Forelimb muscle (tissue), 1 donor: ENCODE measurements at regions not wholly inside any gene's neighbourhood (a gene's known extent, or its start where the extent isn't known, plus 50 kb on each side); places are given as distances from the start of the nearest gene placed in this dataset.
"Not testable (repeated sequence)": the region's sequence is repeated elsewhere in the genome, so short reads cannot be mapped to it uniquely, and the experiment has no call there.

Experiments used
- DNase-seq: peaks from one replicate; pipeline ENCODE4 v3.0.0-alpha.2; 2013; ENCODE audit warnings: low read depth

DNA sequence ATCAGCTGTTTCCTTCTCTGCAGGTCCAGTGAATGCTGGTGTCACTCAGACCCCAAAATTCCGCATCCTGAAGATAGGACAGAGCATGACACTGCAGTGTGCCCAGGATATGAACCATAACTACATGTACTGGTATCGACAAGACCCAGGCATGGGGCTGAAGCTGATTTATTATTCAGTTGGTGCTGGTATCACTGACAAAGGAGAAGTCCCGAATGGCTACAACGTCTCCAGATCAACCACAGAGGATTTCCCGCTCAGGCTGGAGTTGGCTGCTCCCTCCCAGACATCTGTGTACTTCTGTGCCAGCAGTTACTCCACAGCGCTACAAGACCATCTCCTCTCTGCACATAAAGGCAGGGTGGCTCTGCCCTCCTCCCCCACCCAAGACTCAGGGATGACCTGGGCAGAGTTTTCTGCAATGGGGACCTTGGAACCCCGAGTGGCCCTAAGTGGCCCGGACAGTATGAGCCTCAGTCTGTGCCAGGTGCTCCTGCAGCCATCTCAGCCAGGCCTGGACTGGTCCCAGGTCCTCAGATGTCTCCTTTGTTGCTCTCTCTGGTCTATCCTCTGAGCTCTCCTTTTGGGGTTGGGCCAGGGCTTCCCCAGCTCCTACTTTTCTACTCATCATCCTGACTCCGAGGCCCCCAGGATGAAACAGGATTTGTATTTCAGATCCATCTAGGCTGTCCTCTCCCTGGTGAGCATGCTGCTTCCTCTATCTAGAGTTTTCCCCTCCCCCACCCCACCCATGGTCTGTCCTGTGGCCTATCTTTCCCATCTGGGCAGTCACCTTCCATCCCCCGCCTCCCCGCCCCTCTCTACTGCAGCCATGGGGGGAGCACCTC lies 212.1 kb upstream of the PRSS58 start:
- no peak for DNase-seq

DNA sequence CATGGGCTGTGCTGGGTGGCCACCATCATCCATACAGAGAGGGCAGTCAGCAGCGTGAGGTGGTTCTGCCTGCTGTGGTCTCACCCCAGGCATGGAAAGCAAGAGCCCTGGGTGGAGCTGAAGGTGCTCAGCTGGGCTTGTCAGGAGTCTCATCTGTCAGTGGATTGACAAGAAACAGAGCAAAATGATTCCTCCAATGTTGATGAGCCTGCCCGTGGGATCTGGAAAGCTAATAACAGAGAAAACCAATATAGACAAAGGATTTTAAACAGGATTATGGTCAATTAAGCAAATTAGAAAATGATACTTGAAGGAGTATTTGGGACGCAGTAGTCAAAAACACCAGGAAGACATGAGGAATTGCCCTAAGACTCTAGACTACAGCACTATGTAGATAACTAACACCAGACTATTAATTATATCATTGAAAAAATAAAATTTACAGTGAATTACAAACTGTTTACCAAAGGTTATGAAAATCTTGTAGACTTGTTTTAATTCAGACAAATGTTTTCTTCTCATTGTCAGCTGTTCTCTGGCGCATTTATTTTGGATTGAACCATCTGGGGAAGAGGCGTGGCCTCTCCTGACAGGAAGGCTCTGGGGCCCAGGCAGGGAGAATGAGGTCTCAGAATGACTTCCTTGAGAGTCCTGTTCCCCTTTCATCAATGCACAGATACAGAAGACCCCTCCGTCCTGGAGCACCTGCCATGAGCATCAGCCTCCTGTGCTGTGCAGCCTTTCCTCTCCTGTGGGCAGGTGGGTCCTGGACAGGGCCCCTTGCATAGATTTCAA lies 211.2 kb upstream of the PRSS58 start:
- DNase-seq = no peak

DNA sequence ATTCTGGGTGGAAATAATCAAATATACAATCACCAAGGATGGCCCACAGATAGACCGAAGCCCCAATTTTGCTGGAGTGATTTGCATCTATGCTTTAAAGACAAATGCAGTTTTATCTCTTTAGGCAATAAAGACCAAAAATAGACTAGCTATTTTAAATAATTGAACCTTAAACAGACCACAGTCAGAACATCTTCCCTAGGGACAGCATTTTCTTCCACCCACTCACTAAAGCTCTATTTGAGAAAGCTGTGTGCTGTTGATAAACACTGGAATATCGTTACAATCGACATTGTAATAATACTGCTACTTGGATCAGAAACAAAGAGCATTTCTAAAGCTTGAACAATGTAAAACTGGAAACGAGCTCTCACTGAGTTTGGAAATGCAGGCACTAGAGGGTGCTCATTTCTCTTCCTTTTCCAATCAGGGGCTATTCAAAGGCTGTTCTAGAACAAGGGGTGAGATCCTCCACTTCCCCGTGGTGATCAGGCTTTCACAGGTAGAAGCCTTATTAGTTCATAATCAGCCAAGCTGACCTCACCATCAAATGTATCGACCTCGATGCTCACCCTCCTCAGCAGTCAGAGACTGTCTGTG lies 209.3 kb upstream of the PRSS58 start:
- DNase-seq = not testable (repeated sequence)

DNA sequence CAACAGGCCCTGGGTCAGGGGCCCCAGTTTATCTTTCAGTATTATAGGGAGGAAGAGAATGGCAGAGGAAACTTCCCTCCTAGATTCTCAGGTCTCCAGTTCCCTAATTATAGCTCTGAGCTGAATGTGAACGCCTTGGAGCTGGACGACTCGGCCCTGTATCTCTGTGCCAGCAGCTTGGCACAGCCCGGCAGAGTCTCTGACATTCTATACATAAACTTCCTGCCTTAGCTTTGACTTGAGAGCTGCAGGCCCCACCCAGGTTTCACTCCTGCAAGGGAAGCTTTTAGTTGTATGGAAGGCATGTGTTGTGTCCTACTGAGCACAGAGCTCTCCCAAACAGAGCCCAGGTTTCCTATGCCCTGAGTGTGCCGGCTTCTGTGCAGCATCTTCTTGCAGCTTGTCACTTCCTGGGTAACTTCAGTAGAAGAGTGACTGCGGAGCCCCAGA lies 205.6 kb upstream of the PRSS58 start:
- no peak for DNase-seq

GRCh38 chr7:142461437-142461836 lies 203.6 kb upstream of the PRSS58 start:
- DNase-seq = no peak

GRCh38 chr7:142460402-142461117 lies 202.7 kb upstream of the PRSS58 start:
- DNase-seq = no peak

GRCh38 chr7:142459551-142459963 lies 201.7 kb upstream of the PRSS58 start:
- peak; percentile 52 for DNase-seq

GRCh38 chr7:142457146-142457703 lies 199.4 kb upstream of the PRSS58 start:
- no peak for DNase-seq

GRCh38 chr7:142455392-142455791 lies 197.5 kb upstream of the PRSS58 start:
- no peak for DNase-seq

GRCh38 chr7:142454862-142455261 lies 197.0 kb upstream of the PRSS58 start:
- DNase-seq = no peak

DNA sequence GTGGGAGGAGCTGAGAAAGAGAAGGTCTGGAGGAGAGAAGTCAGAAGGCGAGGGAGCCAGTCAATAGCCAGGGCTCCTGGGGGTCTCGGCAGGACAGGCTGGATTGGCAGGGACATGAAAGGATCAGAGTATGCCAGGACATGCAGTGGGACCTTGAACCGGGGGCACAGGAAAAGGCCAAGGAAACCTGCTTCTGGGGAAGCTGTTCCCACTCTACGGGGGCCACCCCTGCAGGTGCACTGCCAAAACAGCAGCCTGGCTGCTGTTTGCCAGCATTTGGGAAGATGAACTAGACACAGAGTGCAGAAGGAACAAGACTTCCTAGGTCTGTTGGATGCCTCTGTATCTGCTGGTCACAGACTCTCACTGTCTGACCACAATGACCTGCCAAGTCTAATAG lies 194.9 kb upstream of the PRSS58 start:
- DNase-seq = no peak

- no peak for DNase-seq
Measured at GRCh38 chr7:142451817-142452216, 194.0 kb upstream of the PRSS58 start.

- DNase-seq = no peak
Measured at GRCh38 chr7:142451296-142451695, 193.4 kb upstream of the PRSS58 start.

DNA sequence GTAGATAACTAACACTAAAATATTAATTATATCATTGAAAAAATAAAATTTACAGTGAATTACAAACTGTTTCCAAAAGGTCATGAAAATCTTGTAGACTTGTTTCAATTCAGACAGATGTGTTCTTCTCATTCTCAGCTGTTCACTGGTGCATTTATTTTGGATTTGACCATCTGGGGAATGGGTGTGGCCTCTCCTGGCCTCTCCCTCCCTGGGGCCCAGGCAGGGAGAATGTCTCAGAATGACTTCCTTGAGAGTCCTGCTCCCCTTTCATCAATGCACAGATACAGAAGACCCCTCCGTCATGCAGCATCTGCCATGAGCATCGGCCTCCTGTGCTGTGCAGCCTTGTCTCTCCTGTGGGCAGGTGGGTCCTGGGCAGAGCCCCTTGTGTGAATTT lies 192.8 kb upstream of the PRSS58 start:
- DNase-seq = no peak

GRCh38 chr7:142450206-142450605 lies 192.3 kb upstream of the PRSS58 start:
- DNase-seq = no peak

DNA sequence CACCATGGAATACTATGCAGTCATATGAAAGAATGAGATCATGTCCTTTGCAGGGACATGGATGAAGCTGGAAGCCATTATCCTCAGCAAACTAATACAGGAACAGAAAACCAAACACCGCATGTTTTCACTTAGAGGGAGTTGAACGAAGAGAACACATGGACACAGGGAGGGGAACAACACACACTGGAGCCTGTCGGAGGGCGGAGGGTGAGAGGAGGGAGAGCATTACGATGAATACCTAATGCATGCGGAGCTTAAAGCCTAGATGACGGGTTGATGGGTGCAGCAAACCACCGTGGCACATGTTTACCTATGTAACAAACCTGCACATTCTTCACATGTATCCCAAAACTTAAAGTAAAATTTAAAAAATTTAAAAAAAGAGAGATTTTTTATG lies 191.0 kb upstream of the PRSS58 start:
- not testable (repeated sequence) for DNase-seq

GRCh38 chr7:142447762-142448161 lies 189.9 kb upstream of the PRSS58 start:
- no peak for DNase-seq

DNA sequence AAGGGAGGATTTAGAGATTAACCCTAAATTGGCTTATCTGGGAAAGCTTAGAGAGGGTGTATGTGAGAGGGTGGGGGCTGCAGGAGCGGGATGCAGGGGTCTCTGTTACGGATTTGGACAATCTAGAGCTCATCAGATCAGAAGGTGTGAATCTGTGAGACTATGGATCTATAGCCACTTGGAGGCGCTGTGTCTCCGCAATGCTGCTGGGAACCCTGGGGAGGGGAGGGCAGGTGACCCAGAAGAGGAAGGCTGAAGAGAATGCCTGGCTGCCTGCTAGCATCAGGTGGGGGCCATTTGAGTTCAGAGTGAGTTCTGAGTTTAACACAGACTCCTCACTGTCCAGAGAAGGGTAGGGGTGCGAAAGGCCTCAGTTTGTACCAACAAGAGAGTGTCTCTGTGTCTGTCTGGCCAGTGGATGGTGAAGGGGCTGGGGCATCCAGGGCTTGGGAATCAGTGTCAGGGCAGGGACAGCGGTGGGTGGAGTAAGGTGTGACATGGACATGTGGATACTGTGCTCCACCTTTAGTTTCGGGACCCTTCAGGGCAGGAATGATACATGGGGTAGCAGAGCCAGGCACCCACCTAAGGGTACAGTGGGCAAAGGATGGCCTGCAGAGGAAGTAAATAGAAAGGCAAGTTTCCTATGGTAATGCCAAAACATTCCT lies 187.3 kb upstream of the PRSS58 start:
- no peak for DNase-seq

GRCh38 chr7:142443216-142444010 lies 185.6 kb upstream of the PRSS58 start:
- DNase-seq = no peak

GRCh38 chr7:142442396-142442795 lies 184.5 kb upstream of the PRSS58 start:
- DNase-seq = no peak
